ENCODE measurements at regions not wholly inside any gene's neighbourhood (a gene's known extent, or its start where the extent isn't known, plus 50 kb on each side); places are given as distances from the start of the nearest gene placed in this dataset.

- Histone ChIP-seq H3K4me2 (ENCODE audit: insufficient read depth, low read length) (no peak overlapping the region), H3K36me3 (ENCODE audit: control insufficient read depth in 2 of 2, extremely low read depth in 1 of 2, insufficient read depth in 2 of 2, low read length in 2 of 2) (no peaks in the 10 kb centered on the region), H3K9me1 (replicated peaks; ENCODE audit: control insufficient read depth, extremely low read depth, insufficient read depth, low read length) (no peaks in the 10 kb centered on the region), H4K20me1 (replicated peaks; ENCODE audit: control insufficient read depth, extremely low read depth, insufficient read depth, low read length) (no peaks in the 10 kb centered on the region), H3K4me3 (replicated peaks in 1 of 3; ENCODE audit: insufficient read depth in 1 of 3, low read depth in 1 of 3, low read length in 3 of 3) (no peak overlapping the region), H3K27me3 (ENCODE audit: control insufficient read depth in 2 of 2, insufficient read depth in 2 of 2, low read length in 2 of 2) (no peaks in the 10 kb centered on the region), H3K79me2 (ENCODE audit: control insufficient read depth, insufficient read depth, low read length) (no peaks in the 10 kb centered on the region), H3K9ac (replicated peaks; ENCODE audit: extremely low read depth, insufficient read depth, low read length) (no peak overlapping the region), H3K27ac (ENCODE audit: insufficient read depth, low read depth, low read length) (no peak overlapping the region), H2AFZ (ENCODE audit: low read depth, low read length) (no peak overlapping the region), H3K4me1 (ENCODE audit: control insufficient read depth, extremely low read depth, insufficient read depth, low read length) (no peaks in the 10 kb centered on the region), H3K9me3 (replicated peaks; ENCODE audit: control insufficient read depth, insufficient read depth, low read length) (no peaks in the 10 kb centered on the region)
- no peak for TF ChIP-seq EZH2 (IDR thresholded peaks at IDR 0.05; ENCODE audit: borderline replicate concordance, low read depth, low read length, severe bottlenecking)
- no peak for TF ChIP-seq MYC (IDR thresholded peaks at IDR 0.05; ENCODE audit: low read depth, low read length)
- no peak for TF ChIP-seq FOS (IDR thresholded peaks at IDR 0.05; ENCODE audit: borderline replicate concordance, insufficient read depth, low read length)
- no peak for TF ChIP-seq MAX (IDR thresholded peaks at IDR 0.05; ENCODE audit: insufficient read depth, insufficient read length)
- TF ChIP-seq POLR2A (IDR thresholded peaks at IDR 0.05; ENCODE audit: low read depth, low read length) = no peak
- TF ChIP-seq POLR2AphosphoS5 (IDR thresholded peaks at IDR 0.05; ENCODE audit: insufficient read depth, low read depth, low read length) = no peak
- TF ChIP-seq GATA2 (IDR thresholded peaks at IDR 0.05; ENCODE audit: insufficient read depth, insufficient read length, low read depth, low read length) = no peak
- TF ChIP-seq JUN (IDR thresholded peaks at IDR 0.05; ENCODE audit: borderline replicate concordance, insufficient read depth, insufficient read length, low read depth) = no peak
- no peak for TF ChIP-seq CTCF (IDR thresholded peaks at IDR 0.05; ENCODE audit: extremely low read depth in 1 of 2, insufficient read depth in 1 of 2, low read depth in 1 of 2, low read length in 2 of 2)
- dilution Hi-C loops (cut with MboI; ENCODE audit: extremely low pct_ligation_motif_present, low sequenced_read_pairs) = no loop called here
- FAIRE-seq (no peak), DNase-seq (ENCODE audit: low read depth, low spot score) (no peak)
- no TSS peak for BruUV-seq (replicated peaks)
- CTCF ChIA-PET = no interaction called here
- POLR2A ChIA-PET = no interaction called here
- intact Hi-C loops (cut with micrococcal nuclease) = no loop called here
Observed at GRCh38 chr4:156309031-156309430, 355.4 kb upstream of the CTSO start.

Measured in endothelial cell of umbilical vein (primary cell).